Naive thymus-derived CD4-positive, alpha-beta T cell (primary cell): ENCODE measurements at regions not wholly inside any gene's neighbourhood (a gene's known extent, or its start where the extent isn't known, plus 50 kb on each side); places are given as distances from the start of the nearest gene placed in this dataset.

Experiments
- ATAC-seq: fragments of 150-1000 bp; cut with Tn5 transposase; 2 replicates; pipeline ENCODE4 v1.10.0; 2021; ENCODE audit warnings: mild to moderate bottlenecking, moderate library complexity
- CTCF ChIA-PET: fragments of 350-600 bp; sonication (Branson Sonifier 250); formaldehyde crosslinking; loops from one replicate; lab custom pipeline; 2021; ENCODE audit warnings: antibody characterized with exemption; lab: Charles Lee
- POLR2A ChIA-PET: fragments of 350-600 bp; sonication (Branson Sonifier 250); formaldehyde crosslinking; loops from one replicate; lab custom pipeline; 2021; ENCODE audit warnings: antibody characterized with exemption, inconsistent platforms; lab: Charles Lee
- DNase-seq, 9 donors: peaks; one replicate each; pipeline versions ENCODE4 v3.0.0 to v3.0.0-alpha.2; 2020 to 2022; ENCODE audit warnings: mixed read lengths in 1 of 9
- H3K27ac ChIP-seq: one replicate; pipeline ENCODE4 v1.7.0; 2013; ENCODE audit warnings: mild to moderate bottlenecking, low read depth, low read length, moderate library complexity
- H3K27me3 ChIP-seq, 2 donors: one replicate each; pipeline ENCODE4 v1.7.0; 2013; ENCODE audit warnings: low read length in 2 of 2, mild to moderate bottlenecking in 2 of 2, moderate library complexity in 2 of 2; ENCODE audit not compliant: control insufficient read depth in 2 of 2, insufficient read depth in 2 of 2
- H3K36me3 ChIP-seq, 3 experiments: 1 replicate in 2 of 3; 2 replicates in 1 of 3; pipeline ENCODE4 v1.7.0; 2013; ENCODE audit warnings: low read length in 3 of 3, mild to moderate bottlenecking in 3 of 3, moderate library complexity in 1 of 3; ENCODE audit not compliant: insufficient read depth in 3 of 3, control insufficient read depth in 2 of 3
- H3K4me1 ChIP-seq, 2 donors: one replicate each; pipeline ENCODE4 v1.7.0; 2013; ENCODE audit warnings: low read length in 2 of 2, mild to moderate bottlenecking in 2 of 2, moderate library complexity in 1 of 2; ENCODE audit not compliant: control insufficient read depth in 2 of 2, insufficient read depth in 2 of 2
- H3K4me3 ChIP-seq: 2 replicates; pipeline ENCODE4 v1.7.0; 2013; ENCODE audit warnings: mild to moderate bottlenecking, low read length
- H3K9me3 ChIP-seq, 3 experiments: 1 replicate in 2 of 3; 2 replicates in 1 of 3; pipeline ENCODE4 v1.7.0; 2013; ENCODE audit warnings: low read length in 3 of 3; ENCODE audit not compliant: control insufficient read depth in 2 of 3
- H3K27ac Mint-ChIP-seq, 9 donors: one replicate each; pipeline ENCODE4 v1.8.0; 2020 to 2022; ENCODE audit warnings: mixed read lengths in 9 of 9, mild to moderate bottlenecking in 8 of 9, moderate library complexity in 5 of 9, inconsistent platforms in 2 of 9
- H3K27me3 Mint-ChIP-seq, 5 donors: one replicate each; pipeline ENCODE4 v1.8.0; 2021 to 2022; ENCODE audit warnings: mixed read lengths in 5 of 5, mild to moderate bottlenecking in 1 of 5
- H3K36me3 Mint-ChIP-seq, 5 donors: one replicate each; pipeline ENCODE4 v1.8.0; 2020 to 2022; ENCODE audit warnings: mixed read lengths in 5 of 5, mild to moderate bottlenecking in 3 of 5, inconsistent platforms in 1 of 5
- H3K4me1 Mint-ChIP-seq, 7 donors: one replicate each; pipeline ENCODE4 v1.8.0; 2020 to 2022; ENCODE audit warnings: mixed read lengths in 7 of 7, mild to moderate bottlenecking in 3 of 7, inconsistent platforms in 1 of 7
- H3K4me3 Mint-ChIP-seq, 10 donors: one replicate each; pipeline ENCODE4 v1.8.0; 2020 to 2022; ENCODE audit warnings: mild to moderate bottlenecking in 10 of 10, mixed read lengths in 10 of 10, moderate library complexity in 6 of 10, inconsistent platforms in 2 of 10
- H3K9me3 Mint-ChIP-seq, 11 donors: one replicate each; pipeline ENCODE4 v1.8.0; 2020 to 2022; ENCODE audit warnings: mixed read lengths in 11 of 11, mild to moderate bottlenecking in 4 of 11, inconsistent platforms in 1 of 11, moderate library complexity in 1 of 11
- intact Hi-C, 2 donors: fragments of 100-400 bp; cut with micrococcal nuclease; formaldehyde crosslinking; loops; one replicate each; pipeline ENCODE4 v1.15.1; 2023

DNA sequence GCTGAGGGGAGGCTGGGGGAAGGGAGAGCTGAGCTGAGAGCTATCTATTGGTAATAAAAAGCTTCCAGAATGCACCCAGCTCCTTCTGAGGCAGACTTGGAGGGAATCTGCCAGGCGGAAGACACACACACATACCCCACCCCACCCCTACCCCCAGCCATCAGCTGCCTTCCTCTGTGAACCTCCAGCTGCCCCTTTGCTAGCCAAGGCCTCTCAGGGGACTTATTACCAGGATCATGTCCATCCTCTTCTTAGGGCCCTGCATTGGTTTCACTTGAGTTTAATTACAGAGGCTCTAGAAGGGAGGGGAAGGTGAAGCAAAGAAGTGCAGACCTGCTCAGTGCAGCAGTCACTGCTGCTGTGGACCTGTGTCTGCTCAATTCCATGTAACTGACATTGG is 156.4 kb downstream of the OMA1 start:
- Mint-ChIP-seq H3K27me3 (peaks cover 0 to 4% (median 0%) of the 10 kb centered on the region in 5 donors), H3K9me3 (peaks cover 0 to 2% (median 0%) of the 10 kb centered on the region in 11 donors), H3K4me1 (peaks cover 0 to 5% (median 0%) of the 10 kb centered on the region in 7 donors), H3K4me3 (no peak overlapping the region), H3K27ac (no peak overlapping the region), H3K36me3 (peaks cover 0 to 37% (median 12%) of the 10 kb centered on the region in 5 donors)
- CTCF ChIA-PET = no interaction called here
- H3K4me1 ChIP-seq = peaks cover 0 to 7% of the 10 kb centered on the region in 2 donors
- DNase-seq = no peak
- H3K36me3 ChIP-seq = no peaks in the 10 kb centered on the region
- POLR2A ChIA-PET = no interaction called here
- intact Hi-C loops = no loop called here
- H3K4me3 ChIP-seq = no peak overlapping the region
- no peak overlapping the region for H3K27ac ChIP-seq
- H3K9me3 ChIP-seq = no peaks in the 10 kb centered on the region
- H3K27me3 ChIP-seq = no peaks in the 10 kb centered on the region
- no peak for ATAC-seq

GRCh38 chr1:58380345-58380744 is 166.2 kb downstream of the OMA1 start:
- ATAC-seq = no peak
- no peak overlapping the region for H3K27ac Mint-ChIP-seq
- Histone ChIP-seq H3K4me3 (no peak overlapping the region), H3K27ac (no peak overlapping the region), H3K27me3 (no peaks in the 10 kb centered on the region), H3K4me1 (no peaks in the 10 kb centered on the region), H3K36me3 (no peaks in the 10 kb centered on the region), H3K9me3 (peaks cover 0 to 5% (median 0%) of the 10 kb centered on the region in 3 experiments)
- peaks cover 0 to 10% (median 0%) of the 10 kb centered on the region in 5 donors for H3K27me3 Mint-ChIP-seq
- H3K4me3 Mint-ChIP-seq = no peak overlapping the region
- peaks cover 5 to 21% (median 14%) of the 10 kb centered on the region in 11 donors for H3K9me3 Mint-ChIP-seq
- intact Hi-C loops = no loop called here
- ChIA-PET POLR2A (no interaction called here), CTCF (no interaction called here)
- H3K36me3 Mint-ChIP-seq = peaks cover 0 to 54% (median 15%) of the 10 kb centered on the region in 5 donors
- no peak for DNase-seq
- peaks cover 0 to 2% (median 0%) of the 10 kb centered on the region in 7 donors for H3K4me1 Mint-ChIP-seq

DNA sequence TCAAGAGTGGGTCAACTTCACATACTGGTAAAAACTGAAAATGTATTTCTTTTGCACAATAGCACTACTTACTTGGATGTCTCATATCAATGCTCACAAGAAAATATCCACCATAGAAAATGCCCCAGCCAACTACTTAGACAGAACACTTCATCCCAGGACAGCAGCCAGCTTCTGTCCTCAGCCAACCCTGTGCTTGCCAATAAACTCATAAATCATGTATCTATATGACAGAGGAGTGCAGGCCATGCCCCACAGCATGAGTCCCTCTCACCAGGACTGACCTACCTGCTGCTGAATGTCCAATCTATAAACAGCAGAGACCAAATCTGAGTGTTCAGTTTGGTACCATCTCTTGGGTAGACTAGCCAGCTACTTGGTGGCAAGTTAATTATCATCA is 179.3 kb downstream of the OMA1 start:
- Mint-ChIP-seq H3K9me3 (peaks cover 0 to 24% (median 9%) of the 10 kb centered on the region in 11 donors), H3K27ac (no peak overlapping the region), H3K4me1 (no peaks in the 10 kb centered on the region), H3K27me3 (no peaks in the 10 kb centered on the region), H3K36me3 (peaks cover 0 to 35% (median 12%) of the 10 kb centered on the region in 5 donors), H3K4me3 (no peak overlapping the region)
- Histone ChIP-seq H3K4me1 (no peaks in the 10 kb centered on the region), H3K27me3 (no peaks in the 10 kb centered on the region), H3K27ac (no peak overlapping the region), H3K9me3 (peaks cover 0 to 5% (median 0%) of the 10 kb centered on the region in 3 experiments), H3K36me3 (no peaks in the 10 kb centered on the region), H3K4me3 (no peak overlapping the region)
- ChIA-PET CTCF (interaction anchor here (0.6 kb wide), 1 partner anchor 912 kb away, joined by 3 read pairs; no protein-coding TSS in a partner anchor), POLR2A (no interaction called here)
- ATAC-seq (no peak), DNase-seq (no peak)
- intact Hi-C loops = no loop called here

GRCh38 chr1:58365328-58365727 is 181.2 kb downstream of the OMA1 start:
- H3K4me1 Mint-ChIP-seq = no peaks in the 10 kb centered on the region
- H3K36me3 Mint-ChIP-seq = peaks cover 0 to 17% (median 0%) of the 10 kb centered on the region in 5 donors
- intact Hi-C loops = no loop called here
- Histone ChIP-seq H3K4me3 (no peak overlapping the region), H3K4me1 (no peaks in the 10 kb centered on the region), H3K27ac (no peak overlapping the region), H3K9me3 (no peaks in the 10 kb centered on the region), H3K36me3 (no peaks in the 10 kb centered on the region), H3K27me3 (no peaks in the 10 kb centered on the region)
- H3K27ac Mint-ChIP-seq = no peak overlapping the region
- no peaks in the 10 kb centered on the region for H3K27me3 Mint-ChIP-seq
- H3K9me3 Mint-ChIP-seq = peaks cover 0 to 7% (median 0%) of the 10 kb centered on the region in 11 donors
- no peak overlapping the region for H3K4me3 Mint-ChIP-seq
- POLR2A ChIA-PET = no interaction called here
- ATAC-seq (no peak), DNase-seq (no peak)
- CTCF ChIA-PET = no interaction called here

DNA sequence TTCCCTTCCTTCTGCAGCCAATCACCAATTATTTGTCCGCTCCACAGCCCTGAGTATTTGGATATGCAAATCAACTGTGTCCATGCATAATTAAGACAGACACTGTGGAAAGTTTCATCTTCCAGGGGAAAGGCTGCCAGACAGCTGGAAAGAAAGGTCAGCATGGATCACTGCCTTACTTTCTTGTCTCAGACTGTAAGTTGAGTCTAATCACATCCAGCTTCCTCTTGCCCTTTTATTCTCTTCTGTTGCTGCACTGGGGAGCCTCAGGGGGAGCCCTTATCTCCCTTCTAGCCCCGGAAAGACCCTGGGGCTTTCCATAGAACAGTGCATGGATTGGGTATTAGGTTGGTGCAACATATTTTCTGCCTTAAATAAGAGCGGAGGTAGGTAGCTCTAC is 182.9 kb downstream of the OMA1 start:
- CTCF ChIA-PET = no interaction called here
- POLR2A ChIA-PET = no interaction called here
- ATAC-seq = no peak
- peaks cover 0 to 7% (median 0%) of the 10 kb centered on the region in 11 donors for H3K9me3 Mint-ChIP-seq
- Histone ChIP-seq H3K36me3 (no peaks in the 10 kb centered on the region), H3K27me3 (no peaks in the 10 kb centered on the region), H3K4me3 (no peak overlapping the region), H3K9me3 (no peaks in the 10 kb centered on the region), H3K4me1 (no peaks in the 10 kb centered on the region), H3K27ac (no peak overlapping the region)
- H3K27ac Mint-ChIP-seq = no peak overlapping the region
- peaks cover 0 to 2% (median 0%) of the 10 kb centered on the region in 5 donors for H3K27me3 Mint-ChIP-seq
- intact Hi-C loops = no loop called here
- no peak overlapping the region for H3K4me3 Mint-ChIP-seq
- no peak for DNase-seq
- H3K36me3 Mint-ChIP-seq = peaks cover 0 to 12% (median 0%) of the 10 kb centered on the region in 5 donors
- H3K4me1 Mint-ChIP-seq = peaks cover 0 to 3% (median 0%) of the 10 kb centered on the region in 7 donors

GRCh38 chr1:58361134-58361533 is 185.4 kb downstream of the OMA1 start:
- H3K36me3 Mint-ChIP-seq = peaks cover 0 to 23% (median 0%) of the 10 kb centered on the region in 5 donors
- DNase-seq = no peak
- Histone ChIP-seq H3K4me3 (no peak overlapping the region), H3K27me3 (no peaks in the 10 kb centered on the region), H3K36me3 (no peaks in the 10 kb centered on the region), H3K27ac (no peak overlapping the region), H3K9me3 (no peaks in the 10 kb centered on the region), H3K4me1 (no peaks in the 10 kb centered on the region)
- no peak overlapping the region for H3K27ac Mint-ChIP-seq
- ChIA-PET POLR2A (no interaction called here), CTCF (no interaction called here)
- no peaks in the 10 kb centered on the region for H3K9me3 Mint-ChIP-seq
- no peak overlapping the region for H3K4me3 Mint-ChIP-seq
- peaks cover 0 to 5% (median 0%) of the 10 kb centered on the region in 5 donors for H3K27me3 Mint-ChIP-seq
- H3K4me1 Mint-ChIP-seq = peaks cover 0 to 5% (median 0%) of the 10 kb centered on the region in 7 donors
- no peak for ATAC-seq
- intact Hi-C loops = no loop called here

GRCh38 chr1:58358346-58358745 is 188.2 kb downstream of the OMA1 start:
- intact Hi-C loops = no loop called here
- Histone ChIP-seq H3K9me3 (no peaks in the 10 kb centered on the region), H3K36me3 (no peaks in the 10 kb centered on the region), H3K4me3 (no peak overlapping the region), H3K4me1 (no peaks in the 10 kb centered on the region), H3K27ac (no peak overlapping the region), H3K27me3 (no peaks in the 10 kb centered on the region)
- DNase-seq (no peak), ATAC-seq (no peak)
- Mint-ChIP-seq H3K4me1 (peaks cover 0 to 5% (median 0%) of the 10 kb centered on the region in 7 donors), H3K36me3 (peaks cover 0 to 20% (median 0%) of the 10 kb centered on the region in 5 donors), H3K27me3 (peaks cover 0 to 5% (median 0%) of the 10 kb centered on the region in 5 donors), H3K4me3 (no peak overlapping the region), H3K27ac (no peak overlapping the region), H3K9me3 (no peaks in the 10 kb centered on the region)
- CTCF ChIA-PET = no interaction called here
- POLR2A ChIA-PET = no interaction called here
